ENCODE measurements at regions not wholly inside any gene's neighbourhood (a gene's known extent, or its start where the extent isn't known, plus 50 kb on each side); places are given as distances from the start of the nearest gene placed in this dataset.

DNA sequence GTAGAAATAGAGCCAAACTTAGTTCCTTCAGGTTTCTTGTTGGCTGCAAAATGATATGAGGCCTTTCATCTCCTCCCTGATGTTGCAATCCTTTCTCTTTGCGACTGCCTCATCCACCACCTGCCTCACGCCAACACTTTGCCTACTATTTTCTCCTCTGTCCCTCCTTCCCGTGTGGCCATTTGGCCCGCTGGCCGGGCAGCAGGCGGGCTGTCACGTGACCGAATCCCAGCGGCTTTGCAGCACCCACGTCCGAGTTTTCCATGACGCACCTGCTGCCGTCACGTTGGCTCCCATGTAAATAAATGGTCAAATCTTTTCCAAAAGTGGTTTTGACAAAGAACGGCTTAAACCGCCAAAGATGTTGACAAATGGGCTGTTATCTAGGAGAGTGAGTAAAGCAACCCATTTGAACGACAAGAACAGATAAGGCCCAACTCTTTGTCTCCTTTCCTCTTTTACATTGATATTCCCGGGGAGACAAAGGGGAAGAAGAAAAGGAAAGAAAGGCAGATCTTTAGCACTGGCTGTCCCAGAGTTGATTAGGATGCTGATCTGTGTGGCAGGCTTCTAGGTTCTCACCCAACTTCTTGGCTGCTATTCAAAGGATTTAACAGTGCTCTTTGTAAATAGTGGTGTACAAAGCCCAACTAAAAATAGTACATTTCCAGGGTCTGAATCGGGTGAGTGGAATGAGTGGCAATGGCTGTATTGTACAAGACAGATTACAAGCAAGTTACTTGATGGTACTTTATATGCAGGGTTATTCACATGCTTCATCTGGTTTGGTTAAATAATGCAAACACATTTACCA is 174.2 kb upstream of the JADE1 start (continued):
- TF ChIP-seq, protein P1, sequence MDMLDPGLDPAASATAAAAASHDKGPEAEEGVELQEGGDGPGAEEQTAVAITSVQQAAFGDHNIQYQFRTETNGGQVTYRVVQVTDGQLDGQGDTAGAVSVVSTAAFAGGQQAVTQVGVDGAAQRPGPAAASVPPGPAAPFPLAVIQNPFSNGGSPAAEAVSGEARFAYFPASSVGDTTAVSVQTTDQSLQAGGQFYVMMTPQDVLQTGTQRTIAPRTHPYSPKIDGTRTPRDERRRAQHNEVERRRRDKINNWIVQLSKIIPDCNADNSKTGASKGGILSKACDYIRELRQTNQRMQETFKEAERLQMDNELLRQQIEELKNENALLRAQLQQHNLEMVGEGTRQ (CRISPR knock-in tag; IDR thresholded peaks at IDR 0.05), result peak; percentile 94
- TF ChIP-seq PCBP1 (IDR thresholded peaks at IDR 0.05; ENCODE audit: low read depth, low read length, poor library complexity, severe bottlenecking), result no peak
- TF ChIP-seq ZNF134 (CRISPR knock-in tag; conservative IDR thresholded peaks at IDR 0.05), result no peak
- TF ChIP-seq, protein P2, sequence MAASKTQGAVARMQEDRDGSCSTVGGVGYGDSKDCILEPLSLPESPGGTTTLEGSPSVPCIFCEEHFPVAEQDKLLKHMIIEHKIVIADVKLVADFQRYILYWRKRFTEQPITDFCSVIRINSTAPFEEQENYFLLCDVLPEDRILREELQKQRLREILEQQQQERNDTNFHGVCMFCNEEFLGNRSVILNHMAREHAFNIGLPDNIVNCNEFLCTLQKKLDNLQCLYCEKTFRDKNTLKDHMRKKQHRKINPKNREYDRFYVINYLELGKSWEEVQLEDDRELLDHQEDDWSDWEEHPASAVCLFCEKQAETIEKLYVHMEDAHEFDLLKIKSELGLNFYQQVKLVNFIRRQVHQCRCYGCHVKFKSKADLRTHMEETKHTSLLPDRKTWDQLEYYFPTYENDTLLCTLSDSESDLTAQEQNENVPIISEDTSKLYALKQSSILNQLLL (CRISPR knock-in tag; IDR thresholded peaks at IDR 0.05; ENCODE audit: borderline replicate concordance), result no peak
- TF ChIP-seq CBFA2T3 (IDR thresholded peaks at IDR 0.05), result peak; percentile 55
- TF ChIP-seq SIN3B (IDR thresholded peaks at IDR 0.05; ENCODE audit: low read depth), result no peak
- TF ChIP-seq NONO (IDR thresholded peaks at IDR 0.05; ENCODE audit: low read depth in 2 of 2, low read length in 1 of 2), result no peak
- TF ChIP-seq, protein P3, sequence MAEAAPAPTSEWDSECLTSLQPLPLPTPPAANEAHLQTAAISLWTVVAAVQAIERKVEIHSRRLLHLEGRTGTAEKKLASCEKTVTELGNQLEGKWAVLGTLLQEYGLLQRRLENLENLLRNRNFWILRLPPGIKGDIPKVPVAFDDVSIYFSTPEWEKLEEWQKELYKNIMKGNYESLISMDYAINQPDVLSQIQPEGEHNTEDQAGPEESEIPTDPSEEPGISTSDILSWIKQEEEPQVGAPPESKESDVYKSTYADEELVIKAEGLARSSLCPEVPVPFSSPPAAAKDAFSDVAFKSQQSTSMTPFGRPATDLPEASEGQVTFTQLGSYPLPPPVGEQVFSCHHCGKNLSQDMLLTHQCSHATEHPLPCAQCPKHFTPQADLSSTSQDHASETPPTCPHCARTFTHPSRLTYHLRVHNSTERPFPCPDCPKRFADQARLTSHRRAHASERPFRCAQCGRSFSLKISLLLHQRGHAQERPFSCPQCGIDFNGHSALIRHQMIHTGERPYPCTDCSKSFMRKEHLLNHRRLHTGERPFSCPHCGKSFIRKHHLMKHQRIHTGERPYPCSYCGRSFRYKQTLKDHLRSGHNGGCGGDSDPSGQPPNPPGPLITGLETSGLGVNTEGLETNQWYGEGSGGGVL (CRISPR knock-in tag; IDR thresholded peaks at IDR 0.05), result no peak
- no peak for TF ChIP-seq KLF13 (tag; IDR thresholded peaks at IDR 0.05; ENCODE audit: borderline replicate concordance, low read depth)
- TF ChIP-seq PHTF2 (CRISPR knock-in tag; IDR thresholded peaks at IDR 0.05), result no peak
- TF ChIP-seq EZH2 (IDR thresholded peaks at IDR 0.05; ENCODE audit: borderline replicate concordance, low read depth, low read length), result no peak
- TF ChIP-seq TEAD1 (CRISPR knock-in tag; IDR thresholded peaks at IDR 0.05), result peak in 1 of 2 experiments; percentile 34; a peak in 1 of 4 replicates
- TF ChIP-seq MEF2D (tag; conservative IDR thresholded peaks at IDR 0.05; ENCODE audit: low read depth), result peak; percentile 50; the same call in 1 of the 2 replicates
- TF ChIP-seq ZNF75A (CRISPR knock-in tag; IDR thresholded peaks at IDR 0.05), result no peak
- TF ChIP-seq ESRRA (IDR thresholded peaks at IDR 0.05; ENCODE audit: borderline replicate concordance, low read depth), result peak; percentile 83; the same call in 1 of the 2 replicates
- TF ChIP-seq DPF2 (IDR thresholded peaks at IDR 0.05), result peak; percentile 69
